Fibroblast of skin of left biceps (primary cell): ENCODE measurements at regions not wholly inside any gene's neighbourhood (a gene's known extent, or its start where the extent isn't known, plus 50 kb on each side); places are given as distances from the start of the nearest gene placed in this dataset.

Experiments used
- DNase-seq, 2 experiments: peaks; one replicate each; pipeline ENCODE4 v3.0.0-alpha.2; 2013; ENCODE audit warnings: low read depth in 2 of 2

DNA sequence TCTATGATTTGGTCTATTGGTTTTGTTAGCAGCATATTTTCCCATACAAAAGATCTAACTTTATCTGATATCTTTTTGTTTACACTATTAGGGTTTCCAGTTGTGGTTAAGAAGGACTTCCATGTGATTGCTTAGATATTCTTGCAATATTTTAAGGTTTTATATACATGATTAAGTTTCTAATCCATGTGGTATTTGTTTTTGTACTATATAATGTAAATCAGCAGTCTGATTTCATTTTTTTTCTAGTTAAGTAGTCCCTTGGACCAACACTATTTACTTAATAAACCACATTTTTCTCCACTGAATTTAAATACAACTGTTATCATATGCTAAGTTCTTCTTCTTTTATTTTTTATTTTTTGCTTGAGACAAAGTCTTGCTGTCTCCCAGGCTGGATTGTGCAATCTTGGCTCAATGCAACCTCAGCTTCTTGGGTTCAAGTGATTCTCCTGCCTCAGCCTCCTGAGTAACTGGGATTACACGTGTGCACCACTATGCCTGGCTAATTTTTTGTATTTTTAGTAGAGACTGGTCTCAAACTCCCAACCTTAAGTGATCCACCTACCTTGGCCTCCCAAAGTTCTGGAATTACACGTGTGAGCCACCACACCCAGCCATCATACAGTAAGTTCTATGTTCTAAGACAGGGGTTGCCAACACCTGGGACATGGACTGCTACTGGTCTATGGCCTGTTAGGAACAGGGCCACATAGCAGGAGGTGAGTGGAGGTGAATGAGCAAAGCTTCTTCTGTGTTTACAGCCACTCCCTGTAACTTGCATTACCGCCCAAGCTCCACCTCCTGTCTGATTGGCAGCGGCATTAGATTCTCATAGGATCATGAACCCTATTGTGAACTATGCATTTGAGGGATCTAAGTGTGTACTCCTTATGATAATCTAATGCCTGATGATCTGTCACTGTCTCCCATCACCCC is 58.5 kb upstream of the RAB27B start:
- DNase-seq = no peak

DNA sequence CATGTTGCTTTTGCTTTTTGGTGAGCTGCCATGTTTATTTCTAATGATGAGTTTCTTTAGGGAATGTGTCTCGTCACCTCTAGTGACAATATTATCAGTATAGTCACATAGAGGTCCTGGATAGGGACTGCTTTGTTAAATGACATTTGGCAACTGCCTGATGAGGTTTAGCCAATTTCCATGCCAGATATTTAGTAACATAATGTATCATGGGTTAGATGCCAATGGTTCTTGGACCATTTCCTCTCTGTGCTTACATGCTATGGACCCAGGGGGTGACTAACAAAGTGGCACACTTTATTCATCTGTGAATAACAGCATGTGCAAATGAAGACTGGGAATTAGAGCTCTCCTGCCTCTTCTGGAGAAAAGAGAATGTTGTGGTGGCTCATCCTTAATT is 56.2 kb upstream of the RAB27B start:
- DNase-seq = no peak

DNA sequence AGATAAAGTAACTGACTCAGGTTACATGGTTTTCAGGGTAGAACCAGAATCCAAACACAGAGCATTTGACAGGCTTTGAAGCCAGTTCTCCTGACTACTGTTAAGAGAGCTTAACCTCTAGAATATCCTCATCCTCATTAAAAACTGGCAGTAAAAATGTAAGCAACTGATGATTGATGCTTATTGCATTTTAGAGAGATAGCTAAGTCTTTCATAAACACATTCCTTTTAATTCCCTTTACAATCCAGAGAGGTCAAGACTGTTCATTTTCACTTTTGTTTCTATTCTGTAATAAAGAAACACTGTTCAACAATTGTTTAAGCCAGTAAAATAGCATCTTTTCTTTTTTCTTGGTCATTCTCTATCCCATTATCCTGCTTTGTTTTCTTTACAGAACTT is 53.9 kb upstream of the RAB27B start:
- DNase-seq = peak in 1 of 2 experiments; percentile 39

DNA sequence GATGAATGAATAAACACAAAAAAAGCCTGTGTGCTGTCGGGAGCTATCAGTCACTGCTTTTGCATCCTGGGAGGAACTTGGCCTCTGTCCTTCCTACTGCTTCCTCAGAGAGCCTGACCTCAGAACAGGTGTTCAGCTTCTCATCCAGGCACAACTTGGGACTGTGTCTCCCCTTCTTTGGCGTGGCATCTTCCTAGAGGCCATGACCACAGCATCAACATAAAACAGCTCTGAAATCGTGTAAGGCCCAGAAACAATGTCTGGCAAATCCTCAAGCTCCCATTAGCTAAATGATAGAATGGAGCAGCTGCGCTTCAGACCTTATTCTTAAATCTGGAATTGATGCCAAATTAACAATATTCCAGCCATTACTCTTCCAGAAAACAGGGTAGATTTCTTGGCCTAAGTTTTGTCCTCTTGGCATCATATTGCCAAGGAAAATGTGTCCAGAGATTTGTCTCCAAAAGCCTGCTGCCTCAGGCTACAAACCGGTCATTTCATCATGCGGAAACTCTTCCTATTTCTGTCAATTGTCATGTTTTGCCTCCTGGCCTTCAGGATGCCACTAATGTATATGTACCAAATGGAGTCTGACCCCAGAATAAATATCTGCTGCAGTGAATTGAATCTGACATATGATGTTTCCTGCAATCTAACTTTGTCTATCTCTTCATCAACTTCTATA is 53.2 kb upstream of the RAB27B start:
- no peak for DNase-seq

DNA sequence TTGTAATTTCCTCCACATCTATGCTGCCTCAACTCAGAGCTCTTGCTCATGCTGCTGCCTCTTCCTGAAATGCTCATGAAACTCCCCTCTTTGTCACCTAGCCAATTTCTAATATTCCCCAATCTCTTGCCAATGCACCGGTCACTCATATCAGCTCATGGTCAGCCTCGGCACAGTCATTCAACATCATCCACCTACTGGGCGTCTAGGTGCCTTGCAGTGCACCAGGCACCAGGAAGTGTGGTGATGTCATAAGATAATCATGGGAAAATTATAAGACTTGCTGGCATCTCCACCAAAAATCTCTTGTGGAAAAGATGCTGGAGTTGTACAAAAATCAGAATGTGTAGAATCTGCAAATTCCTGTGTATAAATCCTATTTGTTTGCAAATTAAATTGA is 52.6 kb upstream of the RAB27B start:
- DNase-seq = no peak

DNA sequence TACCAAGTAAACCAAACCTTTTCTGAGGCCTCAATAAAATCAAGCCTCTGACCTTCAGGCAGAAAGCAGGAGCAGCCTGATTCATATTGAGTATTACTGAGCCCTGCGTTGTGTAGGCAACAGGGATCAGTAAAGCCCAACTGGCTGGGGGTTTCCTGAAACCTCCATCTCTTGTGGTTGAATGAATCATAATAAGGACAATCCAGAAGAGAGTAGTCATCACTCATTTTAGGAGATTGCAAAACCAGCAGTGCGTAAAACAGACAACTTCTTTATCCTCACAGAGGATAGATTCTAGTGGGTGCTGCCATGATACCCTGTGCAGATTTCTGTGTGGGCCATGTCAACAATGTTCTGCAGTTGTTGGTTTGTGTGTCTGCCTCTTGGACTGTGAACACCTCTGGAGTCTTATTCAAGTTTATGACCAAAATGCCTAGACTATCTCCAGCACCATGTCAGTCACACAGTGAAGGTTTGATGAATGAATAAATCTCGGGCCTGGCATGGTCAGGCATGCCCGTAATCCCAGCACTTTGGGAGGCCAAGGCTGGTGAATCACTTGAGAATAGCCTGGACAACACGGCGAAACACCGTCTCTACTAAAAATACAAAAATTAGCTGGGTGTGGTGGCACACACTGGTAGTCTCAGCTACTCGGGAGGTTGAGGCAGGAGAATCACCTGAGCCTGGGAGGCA is 51.8 kb upstream of the RAB27B start:
- peak; percentile 95 for DNase-seq

DNA sequence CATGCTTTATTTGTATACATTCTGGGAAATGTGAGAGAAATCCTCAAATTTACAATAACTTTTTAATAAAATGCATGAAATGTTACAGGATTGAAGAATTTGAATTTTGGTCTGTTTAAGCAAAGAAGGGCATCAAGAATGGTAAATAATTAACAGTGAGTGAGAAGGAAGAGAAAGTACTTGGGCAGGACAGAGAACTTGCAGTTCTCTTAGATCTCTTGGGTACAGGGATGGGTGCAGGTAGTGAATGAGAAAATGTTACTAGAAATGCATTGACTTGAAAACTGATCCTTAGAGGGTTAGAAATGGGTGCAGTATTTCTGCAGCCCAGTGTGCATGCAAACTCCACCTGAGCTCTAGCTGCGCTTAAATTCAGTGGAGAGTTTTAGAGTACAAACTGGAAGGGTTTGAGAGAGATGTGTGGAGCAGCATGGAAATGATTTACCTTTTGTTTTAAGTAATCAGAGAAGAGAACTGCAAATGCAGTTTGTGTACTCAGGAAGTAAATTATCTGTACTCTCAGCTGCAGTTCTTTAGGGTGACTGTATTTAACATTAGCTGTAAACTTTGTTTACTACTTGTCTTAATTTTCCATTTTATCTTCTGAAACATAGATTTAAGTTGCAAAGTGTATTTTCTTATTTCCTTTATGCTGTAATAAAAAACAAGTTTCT is 51.0 kb upstream of the RAB27B start:
- DNase-seq = no peak

DNA sequence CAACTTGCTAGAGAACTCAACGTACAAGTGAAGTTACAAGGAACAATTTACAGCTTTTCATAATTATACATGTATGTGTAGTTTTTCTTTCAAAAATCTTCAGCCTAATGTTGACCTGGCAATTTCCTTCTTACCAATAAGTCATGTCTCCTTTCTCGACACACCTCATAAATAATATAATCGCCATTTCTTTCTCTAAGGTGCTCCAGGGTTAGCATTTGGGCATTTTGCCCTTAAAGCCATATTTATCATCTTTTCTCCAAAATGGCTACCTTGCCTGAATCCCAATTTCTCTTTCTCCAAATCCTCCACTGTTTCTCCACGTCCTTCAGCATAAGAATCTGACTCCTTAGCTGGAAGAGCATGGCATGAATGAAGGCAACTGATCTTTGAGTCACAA is 50.3 kb upstream of the RAB27B start:
- DNase-seq = no peak
